GM12891 (cell line): ENCODE measurements at regions not wholly inside any gene's neighbourhood (a gene's known extent, or its start where the extent isn't known, plus 50 kb on each side); places are given as distances from the start of the nearest gene placed in this dataset.

Experiments used
- POLR2A ChIP-seq: IDR thresholded peaks from 2 replicates; pipeline ENCODE4 v1.6.1; 2011; ENCODE audit warnings: low read depth, low read length, control low read depth
- POLR2AphosphoS5 ChIP-seq: IDR thresholded peaks from 2 replicates; pipeline ENCODE4 v1.6.1; 2011; ENCODE audit warnings: low read depth, low read length, control low read depth
- TAF1 ChIP-seq: IDR thresholded peaks from 2 replicates; pipeline ENCODE4 v1.6.1; 2011; ENCODE audit warnings: low read depth, low read length, control low read depth

GRCh38 chr4:165548702-165549101 is 169.9 kb downstream of the CPE start:
- TF ChIP-seq POLR2A, result no peak
- TF ChIP-seq POLR2AphosphoS5, result no peak
- no peak for TF ChIP-seq TAF1
